Left cardiac atrium (tissue), 4 donors: ENCODE measurements at regions not wholly inside any gene's neighbourhood (a gene's known extent, or its start where the extent isn't known, plus 50 kb on each side); places are given as distances from the start of the nearest gene placed in this dataset.
A peak's percentile ranks its signal among the peaks of the same experiment; 100 is the strongest.

ENCODE experiments used
- ATAC-seq, 2 donors: fragments of 200-7000 bp; cut with Tn5 transposase; one replicate each; pipeline ENCODE4 v1.9.1; 2020; ENCODE audit warnings: mild to moderate bottlenecking in 2 of 2, moderate library complexity in 2 of 2
- DNase-seq: peaks from one replicate; pipeline ENCODE4 v3.0.0-alpha.2; 2020
- intact Hi-C, 2 donors: fragments of 100-400 bp; cut with DNase I; formaldehyde crosslinking; loops; one replicate each; pipeline versions ENCODE4 v1.14.1 to v1.15.1; 2022 to 2023
- donor health status: DM: no; HTN: yes; CAD: no.
- donor health status: DM: no; HTN: yes; CAD: no; lungs with severe emphysema.
- donor health status: DM: yes; HTN: yes; CAD: no.
- donor health status: Dilated cardiomyopathy.

DNA sequence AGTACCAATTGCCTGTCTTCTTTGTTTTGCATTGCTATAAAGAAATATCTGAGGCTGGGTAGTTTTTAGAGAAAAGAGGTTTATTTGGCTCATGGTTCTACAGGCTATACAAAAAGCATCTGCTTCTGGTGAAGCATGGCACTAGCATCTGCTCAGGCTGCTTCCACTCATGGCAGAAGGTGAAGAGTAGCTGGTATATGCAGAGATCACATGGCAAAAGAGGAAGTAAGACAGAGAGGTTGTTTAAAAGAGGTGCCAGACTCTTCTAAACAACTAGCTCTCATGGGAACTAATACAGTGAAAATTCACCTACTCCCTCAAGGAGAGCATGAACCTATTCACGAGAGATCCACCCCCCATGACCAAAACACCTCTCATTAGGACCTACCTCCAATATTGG lies 56.7 kb upstream of the GUCA2B start:
- DNase-seq (no peak), ATAC-seq (no peak)
- intact Hi-C loops, result no loop called here

- DNase-seq, result no peak
- ATAC-seq, result no peak
- intact Hi-C loops, result no loop called here
Observed at GRCh38 chr1:42089246-42089645, 64.0 kb upstream of the GUCA2B start.

- intact Hi-C loops, result no loop called here
- no peak for ATAC-seq
- DNase-seq, result no peak
Observed at GRCh38 chr1:42086146-42086545, 67.1 kb upstream of the GUCA2B start.

- DNase-seq (no peak), ATAC-seq (peak; percentile 70 to 83)
- intact Hi-C loops, result no loop called here
Observed at GRCh38 chr1:42085596-42085995, 67.6 kb upstream of the GUCA2B start.

DNA sequence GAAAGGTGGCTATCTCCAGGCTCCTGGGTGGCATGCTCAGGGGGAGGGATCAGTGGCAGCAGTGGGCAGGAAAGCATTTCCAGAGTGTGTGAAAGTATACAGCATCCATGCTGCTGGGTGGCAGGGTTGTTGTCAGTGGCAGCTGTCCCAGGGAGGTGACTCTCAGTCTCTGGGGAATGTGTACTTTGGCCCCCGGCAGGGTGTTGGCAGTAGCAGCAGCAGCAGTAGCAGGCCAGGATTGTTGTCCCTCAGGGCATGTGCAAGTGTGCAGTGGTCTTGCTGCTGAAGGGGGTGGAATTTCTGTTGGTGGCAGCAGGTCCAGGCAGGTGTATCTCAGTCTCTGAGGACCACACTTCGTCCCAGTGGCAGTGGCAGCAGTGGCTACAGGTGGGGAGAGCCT lies 71.7 kb upstream of the GUCA2B start:
- ATAC-seq (peak in 1 of 2 donors; percentile 32), DNase-seq (no peak)
- intact Hi-C loops, result no loop called here

- ATAC-seq (no peak), DNase-seq (no peak)
- intact Hi-C loops, result no loop called here
Observed at GRCh38 chr1:42075179-42075578, 78.0 kb upstream of the GUCA2B start.

DNA sequence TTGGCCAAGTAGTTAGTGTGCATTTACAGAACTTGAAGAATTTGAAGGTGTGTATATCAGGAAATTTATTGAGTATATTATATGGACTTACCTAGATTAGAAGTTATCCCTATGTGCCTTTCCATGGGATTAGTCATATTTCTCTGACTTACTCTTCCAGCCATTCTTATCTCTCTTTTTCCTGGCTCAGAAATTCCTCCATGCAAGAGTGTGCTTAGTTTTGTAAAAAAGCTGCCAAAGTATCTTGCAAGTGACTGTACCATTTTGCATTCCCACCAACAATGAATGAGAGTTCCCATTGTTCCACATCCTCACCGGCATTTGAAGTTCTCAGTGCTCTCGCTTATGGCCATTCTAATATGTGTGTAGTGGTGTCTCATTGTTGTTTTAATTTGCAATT lies 82.2 kb upstream of the GUCA2B start:
- intact Hi-C loops, result no loop called here
- no peak for ATAC-seq
- no peak for DNase-seq

DNA sequence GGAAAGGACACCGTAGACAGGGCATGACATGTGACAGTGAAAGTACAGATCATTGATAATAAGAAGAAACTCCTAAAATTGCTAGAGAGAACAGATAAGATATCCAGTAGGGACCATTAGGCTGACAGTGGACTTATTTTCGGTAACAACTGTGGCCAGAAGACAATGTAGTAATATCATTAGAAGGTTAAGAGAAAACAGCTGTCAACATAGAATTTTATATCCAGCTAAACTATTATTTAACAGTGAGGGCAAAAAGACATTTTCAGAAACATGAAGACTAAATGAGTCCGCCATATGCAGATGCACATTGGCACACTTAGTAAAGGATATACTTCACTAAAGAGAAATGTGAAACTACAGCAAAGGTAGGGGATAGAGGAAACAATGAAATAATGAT lies 95.4 kb upstream of the GUCA2B start:
- intact Hi-C loops, result no loop called here
- DNase-seq (no peak), ATAC-seq (no peak)

- intact Hi-C loops, result no loop called here
- no peak for DNase-seq
- ATAC-seq, result no peak
Observed at GRCh38 chr1:42056460-42056859, 96.8 kb upstream of the GUCA2B start.

GRCh38 chr1:42055061-42055460 lies 98.1 kb upstream of the GUCA2B start:
- DNase-seq (no peak), ATAC-seq (no peak)
- intact Hi-C loops, result no loop called here

DNA sequence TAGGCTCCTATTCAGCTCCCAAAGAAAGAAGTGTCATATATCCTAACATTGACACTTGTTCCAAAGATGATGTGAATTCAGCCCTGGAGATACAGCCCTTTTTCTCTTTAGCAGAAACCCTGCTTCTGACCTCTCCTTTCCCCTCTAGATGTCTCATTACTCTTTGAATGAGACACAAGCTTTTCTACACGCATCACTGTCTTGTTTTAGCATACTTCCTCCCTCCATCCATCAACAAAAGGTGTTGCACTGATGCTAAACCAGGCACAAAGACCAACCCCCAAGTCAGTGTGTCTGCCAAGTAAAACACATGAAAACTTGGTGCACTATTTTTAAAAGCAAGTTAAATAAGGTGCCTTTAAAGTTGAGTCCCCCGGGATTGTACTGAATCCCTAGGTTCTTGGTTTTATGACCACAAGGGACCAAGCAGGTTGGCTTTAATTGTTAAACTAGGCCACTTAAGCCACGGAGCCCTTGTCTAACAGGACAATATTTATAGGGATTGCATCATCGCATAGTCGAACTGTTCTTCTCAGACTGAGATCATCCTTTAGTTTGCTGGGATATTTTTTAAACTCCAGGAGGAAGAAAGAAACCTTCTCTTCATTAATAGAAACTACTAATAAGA lies 101.0 kb upstream of the GUCA2B start:
- DNase-seq (no peak), ATAC-seq (no peak)
- intact Hi-C loops, result no loop called here

DNA sequence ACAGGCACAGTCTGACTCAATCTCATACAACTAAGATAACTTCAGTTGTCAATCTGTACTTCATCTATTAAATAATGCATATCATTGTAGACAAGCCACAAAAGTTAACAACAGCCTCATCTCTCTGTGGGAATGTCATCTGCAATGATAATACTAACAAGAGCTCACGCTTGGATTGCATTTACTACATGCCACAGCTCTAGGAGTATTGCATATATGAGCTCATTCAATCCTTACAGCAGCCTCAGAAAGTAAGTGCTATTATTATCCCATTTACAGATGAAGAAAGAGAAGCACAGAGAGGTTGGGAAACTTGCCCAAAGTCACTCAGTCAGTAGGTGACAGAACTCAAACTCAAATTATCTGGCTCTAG lies 105.7 kb upstream of the GUCA2B start:
- no peak for ATAC-seq
- DNase-seq, result no peak
- intact Hi-C loops, result no loop called here

DNA sequence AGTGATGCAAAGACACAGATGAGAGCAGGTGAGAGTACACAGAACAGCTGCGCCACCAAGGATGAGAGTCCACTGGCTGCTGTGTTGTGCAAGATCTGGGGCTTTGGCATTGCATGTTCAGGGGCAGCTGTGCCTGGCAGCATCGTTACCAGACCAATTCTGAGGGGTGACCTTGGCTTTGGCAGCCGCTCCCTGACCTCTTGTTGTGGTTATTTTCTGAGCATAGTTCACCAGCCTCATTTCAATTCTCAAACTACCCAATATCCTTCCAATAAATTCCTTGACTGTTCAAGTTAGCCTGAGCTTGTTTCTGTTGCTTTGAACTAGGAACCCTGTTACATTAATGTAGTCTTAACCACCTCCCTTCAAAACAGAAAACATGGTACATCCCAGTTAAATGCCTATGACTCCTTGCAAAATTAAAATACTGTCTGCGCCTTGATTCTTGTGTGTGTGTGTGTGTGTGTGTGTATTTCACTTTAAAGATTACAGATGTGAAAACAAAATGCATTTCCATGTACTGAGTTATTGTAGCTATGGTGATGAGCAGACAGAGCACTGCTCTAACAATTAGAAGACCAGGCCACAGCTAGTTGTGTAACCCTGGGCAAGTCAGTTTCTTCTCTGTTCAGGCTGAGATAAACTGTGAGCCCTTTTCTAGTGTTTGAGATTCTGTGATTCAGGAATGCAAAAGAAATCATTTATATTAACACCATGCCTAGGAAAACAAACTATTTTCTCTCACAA lies 106.3 kb upstream of the GUCA2B start:
- DNase-seq (no peak), ATAC-seq (peak in 1 of 2 donors; percentile 22)
- intact Hi-C loops, result no loop called here

- intact Hi-C loops, result no loop called here
Observed at GRCh38 chr1:42044346-42044745, 108.9 kb upstream of the GUCA2B start.

GRCh38 chr1:42043811-42044210 lies 109.4 kb upstream of the GUCA2B start:
- intact Hi-C loops, result no loop called here
- DNase-seq (no peak), ATAC-seq (no peak)

More at GRCh38 chr1:42044346-42044745, 108.9 kb upstream of the GUCA2B start:
- ATAC-seq (no peak), DNase-seq (no peak)

DNA sequence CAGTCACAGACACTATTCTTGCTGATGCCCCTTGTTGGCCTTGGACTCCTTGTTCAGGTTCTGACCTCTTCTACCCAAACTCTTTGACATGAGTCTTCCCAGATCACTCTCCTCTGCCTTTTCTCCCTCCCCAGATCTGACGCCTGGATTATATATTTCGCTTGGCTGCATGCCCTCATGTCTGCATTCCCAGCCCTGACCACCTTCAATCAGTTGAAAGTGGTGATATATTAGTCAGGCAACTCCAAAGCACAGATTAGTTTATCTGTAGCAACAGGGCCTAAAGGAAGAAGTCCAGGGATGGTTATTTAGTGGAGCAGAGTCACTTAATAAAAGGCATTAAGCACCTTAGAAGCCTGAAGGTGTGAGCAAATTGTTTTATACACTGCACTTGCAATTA lies 110.0 kb upstream of the GUCA2B start:
- ATAC-seq (peak in 1 of 2 donors; percentile 46), DNase-seq (no peak)
- intact Hi-C loops, result no loop called here

- intact Hi-C loops, result no loop called here
- no peak for ATAC-seq
- no peak for DNase-seq
Observed at GRCh38 chr1:42041031-42041430, 112.2 kb upstream of the GUCA2B start.

- intact Hi-C loops, result no loop called here
- no peak for DNase-seq
- ATAC-seq, result no peak
Observed at GRCh38 chr1:42040159-42040558, 113.1 kb upstream of the GUCA2B start.

DNA sequence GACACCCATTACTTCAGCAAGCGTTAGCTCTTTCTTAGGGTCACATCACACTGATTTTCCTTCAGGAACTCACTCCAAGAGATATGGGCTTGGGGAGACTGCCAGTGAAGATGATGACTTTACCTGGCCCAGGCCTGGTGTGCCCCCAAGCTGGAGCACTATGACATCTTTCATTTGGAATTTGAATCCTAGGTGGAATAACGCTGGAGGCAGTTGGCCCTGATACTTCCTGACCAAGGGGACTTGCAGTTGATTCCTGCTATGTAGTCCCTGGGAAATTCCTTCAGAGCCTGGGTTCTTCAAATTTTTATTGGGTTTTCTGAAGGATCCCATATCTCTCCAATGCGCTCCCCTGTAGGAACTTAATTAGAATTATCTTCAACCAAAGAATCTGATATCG lies 114.9 kb upstream of the GUCA2B start:
- intact Hi-C loops, result loop anchor here in 1 of 2 donors (10.0 kb wide), 1 partner anchor 113 kb away; no protein-coding TSS in a partner anchor
- ATAC-seq, result no peak
- DNase-seq, result no peak

- intact Hi-C loops, result loop anchor here in 1 of 2 donors (10.0 kb wide), 1 partner anchor 113 kb away; no protein-coding TSS in a partner anchor
- DNase-seq (no peak), ATAC-seq (no peak)
Observed at GRCh38 chr1:42037586-42037985, 115.6 kb upstream of the GUCA2B start.

- ATAC-seq (no peak), DNase-seq (no peak)
- intact Hi-C loops, result loop anchor here in 1 of 2 donors (10.0 kb wide), 1 partner anchor 112 kb away; no protein-coding TSS in a partner anchor
Observed at GRCh38 chr1:42037161-42037560, 116.0 kb upstream of the GUCA2B start.
